Activated B cell treated with CpG ODN at 0.5 μM for 24 hours (primary cell): ENCODE measurements at regions not wholly inside any gene's neighbourhood (a gene's known extent, or its start where the extent isn't known, plus 50 kb on each side); places are given as distances from the start of the nearest gene placed in this dataset.

Experiments
- ATAC-seq: fragments of 200-7000 bp; cut with Tn5 transposase; one replicate; pipeline ENCODE4 v1.10.0; 2021; ENCODE audit warnings: low read depth, mild to moderate bottlenecking, moderate library complexity
- CTCF ChIA-PET: fragments of 350-600 bp; sonication (Branson Sonifier 250); formaldehyde crosslinking; loops from one replicate; lab custom pipeline; 2021; ENCODE audit warnings: antibody characterized with exemption; lab: Charles Lee
- POLR2A ChIA-PET: fragments of 350-600 bp; sonication (Branson Sonifier 250); formaldehyde crosslinking; loops from one replicate; lab custom pipeline; 2021; ENCODE audit warnings: antibody characterized with exemption; lab: Charles Lee
- DNase-seq: peaks from one replicate; pipeline ENCODE4 v3.0.0; 2022
- H3K27ac Mint-ChIP-seq: one replicate; pipeline ENCODE4 v1.8.0; 2020; ENCODE audit warnings: mixed read lengths
- H3K27me3 Mint-ChIP-seq: one replicate; pipeline ENCODE4 v1.8.0; 2021; ENCODE audit warnings: mixed read lengths
- H3K36me3 Mint-ChIP-seq: one replicate; pipeline ENCODE4 v1.8.0; 2021; ENCODE audit warnings: low read depth, mixed read lengths
- H3K4me1 Mint-ChIP-seq: one replicate; pipeline ENCODE4 v1.8.0; 2021; ENCODE audit warnings: mixed read lengths
- H3K4me3 Mint-ChIP-seq: one replicate; pipeline ENCODE4 v1.8.0; 2020; ENCODE audit warnings: mild to moderate bottlenecking, mixed read lengths
- H3K9me3 Mint-ChIP-seq: one replicate; pipeline ENCODE4 v1.8.0; 2020; ENCODE audit warnings: mixed read lengths
- CTCF ChIP-seq: fragments of 200-600 bp; IDR thresholded peaks from one replicate; pipeline ENCODE4 v1.8.0; 2022; ENCODE audit warnings: antibody characterized with exemption, mild to moderate bottlenecking
- intact Hi-C: fragments of 100-400 bp; cut with micrococcal nuclease; formaldehyde crosslinking; loops from one replicate; pipeline ENCODE4 v1.15.1; 2024

- H3K4me3 Mint-ChIP-seq, result no peak overlapping the region
- H3K4me1 Mint-ChIP-seq, result no peaks in the 10 kb centered on the region
- TF ChIP-seq CTCF, result no peak
- CTCF ChIA-PET, result no interaction called here
- no peak overlapping the region for H3K27ac Mint-ChIP-seq
- no peaks in the 10 kb centered on the region for H3K36me3 Mint-ChIP-seq
- ATAC-seq (no peak), DNase-seq (no peak)
- POLR2A ChIA-PET, result no interaction called here
- H3K9me3 Mint-ChIP-seq, result no peaks in the 10 kb centered on the region
- intact Hi-C loops, result no loop called here
- no peaks in the 10 kb centered on the region for H3K27me3 Mint-ChIP-seq
Observed at GRCh38 chr4:20543131-20543530, 157.1 kb upstream of the PACRGL start.

- Mint-ChIP-seq H3K9me3 (no peaks in the 10 kb centered on the region), H3K36me3 (no peaks in the 10 kb centered on the region), H3K4me3 (no peak overlapping the region), H3K27me3 (no peaks in the 10 kb centered on the region), H3K4me1 (no peaks in the 10 kb centered on the region), H3K27ac (no peak overlapping the region)
- intact Hi-C loops, result no loop called here
- ATAC-seq (no peak), DNase-seq (no peak)
- TF ChIP-seq CTCF, result no peak
- CTCF ChIA-PET, result no interaction called here
- POLR2A ChIA-PET, result no interaction called here
Observed at GRCh38 chr4:20544645-20545044, 155.6 kb upstream of the PACRGL start.

GRCh38 chr4:20552004-20552403 is 148.3 kb upstream of the PACRGL start:
- Mint-ChIP-seq H3K27ac (no peak overlapping the region), H3K36me3 (no peaks in the 10 kb centered on the region), H3K27me3 (no peaks in the 10 kb centered on the region), H3K4me1 (no peaks in the 10 kb centered on the region), H3K9me3 (no peaks in the 10 kb centered on the region), H3K4me3 (no peak overlapping the region)
- TF ChIP-seq CTCF, result no peak
- ChIA-PET CTCF (no interaction called here), POLR2A (no interaction called here)
- intact Hi-C loops, result no loop called here
- no peak for ATAC-seq
- DNase-seq, result no peak

- no peaks in the 10 kb centered on the region for H3K9me3 Mint-ChIP-seq
- no peaks in the 10 kb centered on the region for H3K4me1 Mint-ChIP-seq
- H3K27me3 Mint-ChIP-seq, result no peaks in the 10 kb centered on the region
- ChIA-PET CTCF (no interaction called here), POLR2A (no interaction called here)
- no peak for TF ChIP-seq CTCF
- no peak for ATAC-seq
- H3K4me3 Mint-ChIP-seq, result no peak overlapping the region
- no peaks in the 10 kb centered on the region for H3K36me3 Mint-ChIP-seq
- no peak for DNase-seq
- intact Hi-C loops, result no loop called here
- no peak overlapping the region for H3K27ac Mint-ChIP-seq
Observed at GRCh38 chr4:20554134-20554533, 146.1 kb upstream of the PACRGL start.

- ChIA-PET POLR2A (no interaction called here), CTCF (no interaction called here)
- Mint-ChIP-seq H3K27me3 (no peaks in the 10 kb centered on the region), H3K36me3 (no peaks in the 10 kb centered on the region), H3K4me3 (no peak overlapping the region), H3K27ac (no peak overlapping the region), H3K9me3 (no peaks in the 10 kb centered on the region), H3K4me1 (no peaks in the 10 kb centered on the region)
- ATAC-seq (no peak), DNase-seq (no peak)
- intact Hi-C loops, result no loop called here
- no peak for TF ChIP-seq CTCF
Observed at GRCh38 chr4:20565075-20565721, 135.1 kb upstream of the PACRGL start.
